ENCODE measurements at regions not wholly inside any gene's neighbourhood (a gene's known extent, or its start where the extent isn't known, plus 50 kb on each side); places are given as distances from the start of the nearest gene placed in this dataset.

GRCh38 chr12:34297126-34297789 lies 275.0 kb downstream of the ALG10 start:
- TF ChIP-seq ZBTB49 (tag by site-specific recombination; IDR thresholded peaks at IDR 0.05; ENCODE audit: low read depth) (no peak), ZSCAN16 (tag by site-specific recombination; IDR thresholded peaks at IDR 0.05) (no peak), CTCF (tag by site-specific recombination; IDR thresholded peaks at IDR 0.05) (no peak), REST (tag by site-specific recombination; IDR thresholded peaks at IDR 0.05) (no peak), ZNF146 (tag by site-specific recombination; IDR thresholded peaks at IDR 0.05) (no peak), ZNF211 (tag by site-specific recombination; IDR thresholded peaks at IDR 0.05; ENCODE audit: low read depth) (no peak), ZNF747 (tag by site-specific recombination; IDR thresholded peaks at IDR 0.05) (no peak), IKZF3 (tag by site-specific recombination; IDR thresholded peaks at IDR 0.05) (no peak), ZNF596 (tag by site-specific recombination; IDR thresholded peaks at IDR 0.05) (no peak), ZNF248 (tag by site-specific recombination; IDR thresholded peaks at IDR 0.05) (no peak)
- TF ChIP-seq, protein P1, sequence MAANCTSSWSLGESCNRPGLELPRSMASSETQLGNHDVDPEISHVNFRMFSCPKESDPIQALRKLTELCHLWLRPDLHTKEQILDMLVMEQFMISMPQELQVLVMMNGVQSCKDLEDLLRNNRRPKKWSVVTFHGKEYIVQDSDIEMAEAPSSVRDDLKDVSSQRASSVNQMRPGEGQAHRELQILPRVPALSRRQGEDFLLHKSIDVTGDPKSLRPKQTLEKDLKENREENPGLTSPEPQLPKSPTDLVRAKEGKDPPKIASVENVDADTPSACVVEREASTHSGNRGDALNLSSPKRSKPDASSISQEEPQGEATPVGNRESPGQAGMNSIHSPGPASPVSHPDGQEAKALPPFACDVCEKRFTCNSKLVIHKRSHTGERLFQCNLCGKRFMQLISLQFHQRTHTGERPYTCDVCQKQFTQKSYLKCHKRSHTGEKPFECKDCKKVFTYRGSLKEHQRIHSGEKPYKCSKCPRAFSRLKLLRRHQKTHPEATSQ (tag by site-specific recombination; IDR thresholded peaks at IDR 0.05), result no peak
